Transverse colon (tissue), 4 donors: ENCODE measurements at regions not wholly inside any gene's neighbourhood (a gene's known extent, or its start where the extent isn't known, plus 50 kb on each side); places are given as distances from the start of the nearest gene placed in this dataset.

Experiments used
- DNase-seq: peaks from one replicate; pipeline ENCODE4 v3.0.0-alpha.2; 2019
- H3K27ac ChIP-seq, 4 donors: fragments of 200-600 bp; sonication (generic); 2 replicates each; pipeline ENCODE4 v1.5.1; 2016 to 2018; ENCODE audit warnings: inconsistent platforms in 4 of 4
- H3K27me3 ChIP-seq: fragments of 200-600 bp; sonication (generic); 2 replicates; pipeline ENCODE4 v1.5.1; 2017; ENCODE audit warnings: inconsistent platforms
- H3K36me3 ChIP-seq, 4 donors: fragments of 200-600 bp; sonication (generic); 2 replicates each; pipeline ENCODE4 v1.5.1; 2017 to 2019; ENCODE audit warnings: inconsistent platforms in 4 of 4
- H3K4me1 ChIP-seq, 4 donors: fragments of 200-600 bp; sonication (generic); 2 replicates each; pipeline ENCODE4 v1.5.1; 2017 to 2020; ENCODE audit warnings: inconsistent platforms in 4 of 4
- H3K4me3 ChIP-seq, 4 donors: fragments of 200-600 bp; sonication (generic); 1 replicate in 1 of 4; 2 replicates in 3 of 4; pipeline versions ENCODE4 v1.5.1 to v1.6.1; 2017 to 2019; ENCODE audit warnings: inconsistent platforms in 4 of 4
- H3K9me3 ChIP-seq, 2 donors: fragments of 200-600 bp; sonication (generic); 2 replicates each; pipeline ENCODE4 v1.5.1; 2017 to 2019; ENCODE audit warnings: inconsistent platforms in 2 of 2
- CTCF ChIP-seq, 5 experiments: fragments of 200-600 bp in 3 of 5; fragments of 450-650 bp in 2 of 5; sonication (generic) in 3 of 5; IDR thresholded peaks; 1 replicate in 2 of 5; 2 replicates in 3 of 5; pipeline ENCODE4 v1.5.1; 2016 to 2017; ENCODE audit warnings: antibody characterized with exemption in 5 of 5, inconsistent platforms in 3 of 5, mild to moderate bottlenecking in 2 of 5, moderate library complexity in 1 of 5
- EP300 ChIP-seq: sonication (generic); formaldehyde crosslinking; IDR thresholded peaks from one replicate; pipeline ENCODE4 v1.6.1; 2017; ENCODE audit warnings: antibody characterized with exemption, low read depth
- POLR2A ChIP-seq: fragments of 450-650 bp; IDR thresholded peaks from one replicate; pipeline ENCODE4 v1.6.1; 2016; ENCODE audit warnings: antibody characterized with exemption, mild to moderate bottlenecking, moderate library complexity
- POLR2AphosphoS5 ChIP-seq, 3 donors: sonication (generic); formaldehyde crosslinking; IDR thresholded peaks; one replicate each; pipeline ENCODE4 v1.6.1; 2016; ENCODE audit warnings: antibody characterized with exemption in 3 of 3
- WGBS, 2 donors: methylation state at CpG; one replicate each; pipeline ENCODE4 v1.1.5; 2018; ENCODE audit warnings: low coverage in 1 of 2; 5-methylcytosine and 5-hydroxymethylcytosine counted together
- in situ Hi-C, 4 donors: fragments of 200-750 bp; cut with MboI; loops; one replicate each; pipeline versions ENCODE4 v1.15.0 to v1.15.1; 2017; ENCODE audit warnings: low sequenced_read_pairs in 3 of 4, low pct_ligation_motif_present in 1 of 4, low pct_unique_long_range_greater_than_20kb in 1 of 4
- intact Hi-C: fragments of 100-400 bp; cut with DNase I; formaldehyde crosslinking; loops from one replicate; pipeline ENCODE4 v1.15.1; 2023; ENCODE audit warnings: low total_unique reads

- no peaks in the 10 kb centered on the region for H3K27me3 ChIP-seq
- no peaks in the 10 kb centered on the region for H3K9me3 ChIP-seq
- no peak overlapping the region for H3K4me3 ChIP-seq
- TF ChIP-seq POLR2A (no peak), CTCF (IDR thresholded peaks at IDR 0.05) (no peak), EP300 (no peak), POLR2AphosphoS5 (IDR thresholded peaks at IDR 0.05) (no peak)
- no peaks in the 10 kb centered on the region for H3K36me3 ChIP-seq
- in situ Hi-C loops (loop anchor here in 1 of 4 donors (25.0 kb wide), 1 partner anchor 93 kb away; no protein-coding TSS in a partner anchor), intact Hi-C loops (no loop called here)
- WGBS, 2 donors: 52 to 63% methylated on average over 5 to 6 of the region's 6 CpGs
- no peaks in the 10 kb centered on the region for H3K4me1 ChIP-seq
- no peak for DNase-seq
- H3K27ac ChIP-seq: no peak overlapping the region
These were observed 290.3 kb upstream of the NRIP1 start for GRCh38 chr21:15355066-15355465.

GRCh38 chr21:15359251-15359650 lies 294.5 kb upstream of the NRIP1 start:
- intact Hi-C loops (no loop called here), in situ Hi-C loops (loop anchor here in 1 of 4 donors (25.0 kb wide), 1 partner anchor 97 kb away; no protein-coding TSS in a partner anchor)
- no peak for DNase-seq
- peaks cover 0 to 10% (median 0%) of the 10 kb centered on the region in 4 donors for H3K4me1 ChIP-seq
- WGBS, 2 donors: 78 to 81% methylated on average over 4 of the region's 4 CpGs
- TF ChIP-seq CTCF (IDR thresholded peaks at IDR 0.05) (no peak), EP300 (no peak), POLR2AphosphoS5 (IDR thresholded peaks at IDR 0.05) (no peak), POLR2A (no peak)
- H3K27me3 ChIP-seq: no peaks in the 10 kb centered on the region
- no peak overlapping the region for H3K4me3 ChIP-seq
- H3K27ac ChIP-seq: no peak overlapping the region
- H3K9me3 ChIP-seq: no peaks in the 10 kb centered on the region
- H3K36me3 ChIP-seq: no peaks in the 10 kb centered on the region

- in situ Hi-C loops: loop anchor here in 1 of 4 donors (25.0 kb wide), 1 partner anchor 100 kb away; no protein-coding TSS in a partner anchor
These were observed 297.7 kb upstream of the NRIP1 start for GRCh38 chr21:15362458-15362857.

GRCh38 chr21:15363921-15364320 lies 299.1 kb upstream of the NRIP1 start:
- H3K4me1 ChIP-seq: peaks cover 0 to 10% (median 0%) of the 10 kb centered on the region in 4 donors
- peaks cover 6 to 11% of the 10 kb centered on the region in 2 donors for H3K9me3 ChIP-seq
- in situ Hi-C loops: loop anchor here in 1 of 4 donors (25.0 kb wide), 1 partner anchor 102 kb away; no protein-coding TSS in a partner anchor
- no peaks in the 10 kb centered on the region for H3K27me3 ChIP-seq
- 23 to 70% methylated on average over 1 of the region's 1 CpG for WGBS, 2 donors
- no peak for TF ChIP-seq POLR2A
- no peak for TF ChIP-seq CTCF (IDR thresholded peaks at IDR 0.05)
- intact Hi-C loops: no loop called here
- no peak for DNase-seq
- H3K36me3 ChIP-seq: no peaks in the 10 kb centered on the region
- H3K4me3 ChIP-seq: no peak overlapping the region
- no peak overlapping the region for H3K27ac ChIP-seq

More at GRCh38 chr21:15362458-15362857, 297.7 kb upstream of the NRIP1 start:
- no peaks in the 10 kb centered on the region for H3K36me3 ChIP-seq
- H3K9me3 ChIP-seq: peaks cover 6 to 11% of the 10 kb centered on the region in 2 donors
- DNase-seq: no peak
- 53 to 56% methylated on average over 4 of the region's 4 CpGs for WGBS, 2 donors
- intact Hi-C loops: no loop called here
- H3K4me3 ChIP-seq: no peak overlapping the region
- TF ChIP-seq CTCF (IDR thresholded peaks at IDR 0.05): no peak
- no peak for TF ChIP-seq POLR2AphosphoS5 (IDR thresholded peaks at IDR 0.05)
- TF ChIP-seq EP300: no peak
- no peak for TF ChIP-seq POLR2A
- H3K27me3 ChIP-seq: no peaks in the 10 kb centered on the region
- no peak overlapping the region for H3K27ac ChIP-seq
- H3K4me1 ChIP-seq: peaks cover 0 to 10% (median 0%) of the 10 kb centered on the region in 4 donors
